Small intestine (tissue), 7 donors: ENCODE measurements at regions not wholly inside any gene's neighbourhood (a gene's known extent, or its start where the extent isn't known, plus 50 kb on each side); places are given as distances from the start of the nearest gene placed in this dataset.

Experiments
- DNase-seq, 2 donors: peaks; one replicate each; pipeline versions ENCODE4 v3.0.0 to v3.0.0-alpha.2; 2013
- FAIRE-seq: peaks from 2 replicates; lab custom pipeline; 2012; peaks lifted over from hg19 to GRCh38; lab: Jason Lieb, UNC
- H3K27ac ChIP-seq, 3 donors: one replicate each; pipeline ENCODE4 v1.5.1; 2013; ENCODE audit warnings: low read length in 2 of 3, mild to moderate bottlenecking in 2 of 3, control low read depth in 1 of 3, inconsistent platforms in 1 of 3, low read depth in 1 of 3, moderate library complexity in 1 of 3
- H3K27me3 ChIP-seq, 3 donors: one replicate each; pipeline ENCODE4 v1.6.1; 2013; ENCODE audit warnings: low read length in 3 of 3, inconsistent platforms in 1 of 3; ENCODE audit not compliant: control insufficient read depth in 3 of 3, insufficient read depth in 3 of 3
- H3K36me3 ChIP-seq, 3 donors: one replicate each; pipeline ENCODE4 v1.6.1; 2013; ENCODE audit warnings: low read length in 3 of 3, inconsistent platforms in 1 of 3, low read depth in 1 of 3, mild to moderate bottlenecking in 1 of 3, moderate library complexity in 1 of 3; ENCODE audit not compliant: control insufficient read depth in 3 of 3, insufficient read depth in 2 of 3
- H3K4me1 ChIP-seq, 3 donors: one replicate each; pipeline ENCODE4 v1.6.1; 2013; ENCODE audit warnings: low read length in 2 of 3, inconsistent platforms in 1 of 3, low read depth in 1 of 3, mild to moderate bottlenecking in 1 of 3, moderate library complexity in 1 of 3; ENCODE audit not compliant: control insufficient read depth in 3 of 3, insufficient read depth in 2 of 3
- H3K4me3 ChIP-seq, 3 donors: one replicate each; pipeline ENCODE4 v1.5.1; 2013; ENCODE audit warnings: low read length in 3 of 3, control low read depth in 1 of 3, inconsistent platforms in 1 of 3, low read depth in 1 of 3, mild to moderate bottlenecking in 1 of 3, moderate library complexity in 1 of 3
- H3K9me3 ChIP-seq, 2 donors: one replicate each; pipeline ENCODE4 v1.6.1; 2013; ENCODE audit warnings: low read depth in 1 of 2, low read length in 1 of 2; ENCODE audit not compliant: control insufficient read depth in 2 of 2, insufficient read depth in 1 of 2
- WGBS, 3 donors: extraction: QIAGEN DNeasy Blood & Tissue Kit; methylation state at CpG; one replicate each; pipeline ENCODE4 v1.1.7; 2013; 5-methylcytosine and 5-hydroxymethylcytosine counted together
- donor health status: healthy with polysubstance abuse.
- donor health status: control.
- donor health status: control.
- donor health status: Bipolar disorder and iron deficiency.
- donor health status: healthy.

DNA sequence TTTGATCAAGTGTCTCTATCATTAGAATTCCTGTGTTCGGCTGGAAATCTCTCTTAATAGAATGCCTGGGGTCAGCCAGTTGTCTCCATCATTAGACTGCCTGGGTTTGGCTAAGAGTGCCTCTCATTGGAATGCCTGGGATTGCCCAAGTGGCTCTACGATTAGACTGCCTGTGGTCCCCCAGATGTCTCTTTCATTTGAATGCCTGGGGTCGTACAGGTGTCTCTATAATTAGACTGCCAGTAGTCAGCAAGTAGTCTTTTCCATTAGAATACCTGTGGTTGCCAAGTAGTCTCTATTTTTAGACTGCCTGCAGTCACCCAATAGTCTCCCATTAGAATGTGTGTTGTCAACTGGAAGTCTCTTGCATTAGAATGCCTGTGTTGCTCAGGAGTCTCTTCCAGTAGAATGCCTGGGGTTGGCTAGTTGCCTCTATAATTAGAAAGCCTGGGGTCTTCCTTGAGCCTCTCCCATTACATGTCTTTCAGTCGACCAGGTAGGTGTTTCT is 1523.2 kb downstream of the UQCRFS1 start:
- H3K9me3 ChIP-seq: peaks cover 1 to 34% of the 10 kb centered on the region in 2 donors
- FAIRE-seq: no peak

DNA sequence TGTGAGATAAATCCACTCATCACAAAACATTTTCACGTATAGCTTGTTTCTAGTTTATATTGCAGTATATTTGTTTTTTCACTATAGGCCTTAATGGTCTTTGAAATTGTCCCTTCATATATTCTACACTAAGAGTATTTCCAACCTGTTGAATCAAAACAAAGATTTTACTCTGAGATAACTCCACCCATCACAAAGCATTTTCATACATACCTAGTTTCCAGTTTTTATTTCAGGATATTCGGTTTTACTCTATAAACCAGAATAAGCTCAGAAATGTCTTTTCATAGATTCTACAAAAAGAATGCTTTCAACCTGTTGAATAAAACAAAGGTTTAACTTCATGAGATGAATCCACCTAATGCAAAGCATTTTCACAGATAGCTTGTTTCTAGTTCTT is 1528.7 kb downstream of the UQCRFS1 start:
- Histone ChIP-seq H3K9me3 (peaks cover 3 to 11% of the 10 kb centered on the region in 2 donors), H3K36me3 (no peaks in the 10 kb centered on the region), H3K4me1 (no peaks in the 10 kb centered on the region), H3K27me3 (no peaks in the 10 kb centered on the region), H3K4me3 (no peak overlapping the region), H3K27ac (no peak overlapping the region)
- DNase-seq: no peak
- 66 to 86% (median 72%) methylated on average over 2 of the region's 2 CpGs for WGBS, 3 donors
- no peak for FAIRE-seq

More for the DNA sequence above, 1523.2 kb downstream of the UQCRFS1 start:
- H3K4me3 ChIP-seq: no peak overlapping the region
- WGBS, 3 donors: 51 to 57% (median 53%) methylated on average over 4 of the region's 4 CpGs
- DNase-seq: no peak
- H3K27me3 ChIP-seq: no peaks in the 10 kb centered on the region
- H3K27ac ChIP-seq: no peak overlapping the region
- H3K4me1 ChIP-seq: no peaks in the 10 kb centered on the region
- no peaks in the 10 kb centered on the region for H3K36me3 ChIP-seq

DNA sequence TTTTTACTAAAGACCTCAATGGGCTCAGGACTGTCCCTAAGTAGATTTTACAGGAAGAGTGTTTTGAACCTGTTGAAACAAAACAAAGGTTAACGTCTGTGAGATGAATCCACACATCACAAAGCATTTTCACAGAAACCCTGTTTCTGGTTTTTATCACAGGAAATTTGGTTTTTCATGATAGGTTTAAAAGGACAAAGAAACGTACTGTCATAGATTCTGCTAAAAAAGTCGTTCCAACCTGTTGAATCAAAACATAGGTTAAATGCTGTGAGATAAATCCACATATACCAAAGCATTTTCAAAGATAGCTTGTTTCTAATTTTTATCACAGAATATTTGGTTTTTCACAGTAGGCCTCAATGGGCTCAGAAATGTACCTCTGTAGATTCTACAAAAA is 1531.0 kb downstream of the UQCRFS1 start:
- Histone ChIP-seq H3K27ac (no peak overlapping the region), H3K4me3 (no peak overlapping the region), H3K9me3 (peaks cover 3 to 11% of the 10 kb centered on the region in 2 donors), H3K4me1 (no peaks in the 10 kb centered on the region), H3K36me3 (no peaks in the 10 kb centered on the region), H3K27me3 (no peaks in the 10 kb centered on the region)
- WGBS, 3 donors: 49 to 72% (median 58%) methylated on average over 3 of the region's 3 CpGs
- no peak for DNase-seq
- no peak for FAIRE-seq

DNA sequence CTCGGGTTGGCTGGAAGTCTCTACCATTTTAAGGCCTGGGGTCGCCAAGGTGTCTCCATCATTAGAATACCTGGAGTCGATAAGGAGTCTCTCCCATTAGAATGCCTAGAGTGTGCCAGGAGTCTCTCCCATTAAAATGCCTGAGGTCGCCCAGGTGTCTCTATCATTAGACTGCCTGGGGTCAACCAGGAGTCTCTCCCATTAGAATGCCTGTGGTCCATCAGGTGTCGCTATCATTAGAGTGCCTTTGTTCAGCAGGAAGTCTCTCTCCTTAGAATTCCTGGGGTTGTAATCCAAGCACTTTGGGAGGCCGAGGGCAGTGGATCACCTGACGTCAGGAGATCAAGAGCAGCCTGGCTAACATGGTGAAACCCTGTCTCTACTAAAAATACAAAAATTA is 1533.0 kb downstream of the UQCRFS1 start:
- peaks cover 3 to 26% of the 10 kb centered on the region in 2 donors for H3K9me3 ChIP-seq
- no peaks in the 10 kb centered on the region for H3K27me3 ChIP-seq
- FAIRE-seq (no peak), DNase-seq (no peak)
- no peak overlapping the region for H3K4me3 ChIP-seq
- 72 to 75% (median 74%) methylated on average over 7 of the region's 7 CpGs for WGBS, 3 donors
- no peaks in the 10 kb centered on the region for H3K4me1 ChIP-seq
- H3K27ac ChIP-seq: no peak overlapping the region
- no peaks in the 10 kb centered on the region for H3K36me3 ChIP-seq

DNA sequence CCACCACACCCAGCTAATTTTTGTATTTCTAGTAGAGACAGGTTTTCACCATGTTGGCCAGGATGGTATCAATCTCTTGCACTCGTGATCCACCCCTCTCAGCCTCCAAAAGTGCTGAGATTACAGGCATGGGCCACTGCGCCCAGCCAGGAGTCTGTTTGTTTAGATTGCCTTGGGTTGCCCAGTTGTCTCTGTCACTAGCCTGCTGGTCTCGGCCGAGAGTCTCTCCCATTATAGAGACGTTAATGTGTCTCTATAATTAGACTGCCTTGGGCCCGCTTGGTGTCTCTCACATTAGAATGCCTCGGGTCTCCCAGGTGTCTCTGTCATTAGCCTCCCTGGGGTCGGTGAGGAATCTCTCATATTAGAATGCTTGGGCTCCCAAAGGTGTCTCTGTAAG is 1533.6 kb downstream of the UQCRFS1 start:
- Histone ChIP-seq H3K27me3 (no peaks in the 10 kb centered on the region), H3K4me1 (no peaks in the 10 kb centered on the region), H3K9me3 (peaks cover 3 to 31% of the 10 kb centered on the region in 2 donors), H3K27ac (no peak overlapping the region), H3K4me3 (no peak overlapping the region), H3K36me3 (no peaks in the 10 kb centered on the region)
- WGBS, 3 donors: 64 to 80% (median 78%) methylated on average over 8 of the region's 8 CpGs
- FAIRE-seq (no peak), DNase-seq (no peak)

GRCh38 chr19:27676877-27677276 is 1536.1 kb downstream of the UQCRFS1 start:
- no peaks in the 10 kb centered on the region for H3K36me3 ChIP-seq
- WGBS, 3 donors: 57 to 63% (median 61%) methylated on average over 6 of the region's 6 CpGs
- FAIRE-seq (no peak), DNase-seq (no peak)
- H3K27me3 ChIP-seq: no peaks in the 10 kb centered on the region
- H3K4me3 ChIP-seq: no peak overlapping the region
- no peaks in the 10 kb centered on the region for H3K4me1 ChIP-seq
- peaks cover 3 to 45% of the 10 kb centered on the region in 2 donors for H3K9me3 ChIP-seq
- no peak overlapping the region for H3K27ac ChIP-seq

DNA sequence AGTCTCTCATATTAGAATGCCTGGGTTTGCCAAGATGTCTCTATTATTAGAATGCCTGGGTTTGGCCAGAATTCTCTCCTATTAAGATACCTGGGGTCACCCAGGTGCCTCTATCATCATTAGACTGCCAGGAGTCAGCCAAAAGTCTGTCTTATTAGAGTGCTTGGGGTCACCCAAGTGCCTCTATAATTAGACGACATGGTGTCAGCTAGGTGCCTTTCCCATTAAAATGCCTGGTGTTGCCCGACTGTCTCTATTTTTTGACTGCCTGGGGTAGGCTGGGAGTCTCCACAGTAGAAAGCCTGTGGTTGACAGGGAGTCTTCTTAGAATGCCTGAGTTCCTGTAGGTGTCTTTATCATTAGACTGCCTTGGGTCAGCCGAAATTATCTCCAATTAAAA is 1536.6 kb downstream of the UQCRFS1 start:
- no peaks in the 10 kb centered on the region for H3K36me3 ChIP-seq
- WGBS, 3 donors: 83 to 87% (median 86%) methylated on average over 3 of the region's 3 CpGs
- H3K9me3 ChIP-seq: peaks cover 3 to 48% of the 10 kb centered on the region in 2 donors
- FAIRE-seq (no peak), DNase-seq (no peak)
- no peaks in the 10 kb centered on the region for H3K4me1 ChIP-seq
- no peak overlapping the region for H3K4me3 ChIP-seq
- H3K27me3 ChIP-seq: no peaks in the 10 kb centered on the region
- H3K27ac ChIP-seq: no peak overlapping the region

GRCh38 chr19:27675771-27676170 is 1537.2 kb downstream of the UQCRFS1 start:
- FAIRE-seq: no peak
- WGBS, 3 donors: 44 to 46% (median 45%) methylated on average over 3 of the region's 3 CpGs
- H3K9me3 ChIP-seq: peaks cover 3 to 52% of the 10 kb centered on the region in 2 donors

DNA sequence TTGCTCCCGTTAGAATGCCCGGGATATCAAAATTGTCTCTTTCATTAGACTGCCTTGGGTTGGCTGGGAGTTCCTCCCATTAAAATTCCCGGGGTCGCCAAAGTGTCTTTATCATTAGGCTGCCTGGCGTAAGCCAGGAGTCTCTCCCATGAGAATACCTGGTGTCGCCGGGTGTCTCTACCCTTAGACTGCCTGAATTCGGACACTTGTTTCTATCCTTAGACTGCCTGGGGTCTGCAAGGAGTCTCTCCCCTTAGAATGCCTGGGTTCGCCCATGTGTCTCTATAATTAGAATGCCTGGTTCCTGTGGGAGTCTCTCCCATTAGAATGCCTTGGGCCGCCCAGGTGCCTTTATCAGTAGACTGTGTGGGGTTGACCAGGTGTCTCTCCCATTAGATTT is 1538.2 kb downstream of the UQCRFS1 start:
- Histone ChIP-seq H3K27me3 (no peaks in the 10 kb centered on the region), H3K4me3 (no peak overlapping the region), H3K4me1 (no peaks in the 10 kb centered on the region), H3K27ac (no peak overlapping the region), H3K36me3 (no peaks in the 10 kb centered on the region), H3K9me3 (peaks cover 0 to 54% of the 10 kb centered on the region in 2 donors)
- DNase-seq (no peak), FAIRE-seq (no peak)
- 80 to 89% (median 87%) methylated on average over 10 of the region's 10 CpGs for WGBS, 3 donors

More at GRCh38 chr19:27675771-27676170, 1537.2 kb downstream of the UQCRFS1 start:
- H3K27ac ChIP-seq: no peak overlapping the region
- no peak overlapping the region for H3K4me3 ChIP-seq
- H3K4me1 ChIP-seq: no peaks in the 10 kb centered on the region
- H3K36me3 ChIP-seq: no peaks in the 10 kb centered on the region
- no peak for DNase-seq
- H3K27me3 ChIP-seq: no peaks in the 10 kb centered on the region
